ENCODE measurements at regions not wholly inside any gene's neighbourhood (a gene's known extent, or its start where the extent isn't known, plus 50 kb on each side); places are given as distances from the start of the nearest gene placed in this dataset.

GRCh38 chrX:40973619-40974018 lies 111.6 kb upstream of the USP9X start:
- H3K27me3 ChIP-seq = no peaks in the 10 kb centered on the region

GRCh38 chrX:40975951-40976350 lies 109.3 kb upstream of the USP9X start:
- DNase-seq = no peak
- no peaks in the 10 kb centered on the region for H3K4me1 ChIP-seq
- H3K27me3 ChIP-seq = no peaks in the 10 kb centered on the region
- H3K27ac ChIP-seq = no peak overlapping the region
- 86 to 90% methylated on average over 3 of the region's 3 CpGs for WGBS, 2 donors
- H3K4me3 ChIP-seq (replicated peaks in 1 of 3) = no peak overlapping the region
- H3K9me3 ChIP-seq = no peaks in the 10 kb centered on the region
- TF ChIP-seq POLR2A (IDR thresholded peaks at IDR 0.05) = no peak
- TF ChIP-seq, protein P1, sequence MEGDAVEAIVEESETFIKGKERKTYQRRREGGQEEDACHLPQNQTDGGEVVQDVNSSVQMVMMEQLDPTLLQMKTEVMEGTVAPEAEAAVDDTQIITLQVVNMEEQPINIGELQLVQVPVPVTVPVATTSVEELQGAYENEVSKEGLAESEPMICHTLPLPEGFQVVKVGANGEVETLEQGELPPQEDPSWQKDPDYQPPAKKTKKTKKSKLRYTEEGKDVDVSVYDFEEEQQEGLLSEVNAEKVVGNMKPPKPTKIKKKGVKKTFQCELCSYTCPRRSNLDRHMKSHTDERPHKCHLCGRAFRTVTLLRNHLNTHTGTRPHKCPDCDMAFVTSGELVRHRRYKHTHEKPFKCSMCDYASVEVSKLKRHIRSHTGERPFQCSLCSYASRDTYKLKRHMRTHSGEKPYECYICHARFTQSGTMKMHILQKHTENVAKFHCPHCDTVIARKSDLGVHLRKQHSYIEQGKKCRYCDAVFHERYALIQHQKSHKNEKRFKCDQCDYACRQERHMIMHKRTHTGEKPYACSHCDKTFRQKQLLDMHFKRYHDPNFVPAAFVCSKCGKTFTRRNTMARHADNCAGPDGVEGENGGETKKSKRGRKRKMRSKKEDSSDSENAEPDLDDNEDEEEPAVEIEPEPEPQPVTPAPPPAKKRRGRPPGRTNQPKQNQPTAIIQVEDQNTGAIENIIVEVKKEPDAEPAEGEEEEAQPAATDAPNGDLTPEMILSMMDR (IDR thresholded peaks at IDR 0.05) = no peak
- H3K36me3 ChIP-seq = no peaks in the 10 kb centered on the region
- intact Hi-C loops (cut with DNase I) = no loop called here

More at GRCh38 chrX:40973619-40974018, 111.6 kb upstream of the USP9X start:
- H3K9me3 ChIP-seq = no peaks in the 10 kb centered on the region
- 80 to 81% methylated on average over 3 of the region's 3 CpGs for WGBS, 2 donors
- H3K4me1 ChIP-seq = no peaks in the 10 kb centered on the region
- H3K36me3 ChIP-seq = no peaks in the 10 kb centered on the region
- no peak for DNase-seq
- H3K27ac ChIP-seq = no peak overlapping the region
- TF ChIP-seq, protein P1 (IDR thresholded peaks at IDR 0.05) = no peak
- no peak for TF ChIP-seq POLR2A (IDR thresholded peaks at IDR 0.05)
- no peak overlapping the region for H3K4me3 ChIP-seq (replicated peaks in 1 of 3)
- intact Hi-C loops (cut with DNase I) = no loop called here

GRCh38 chrX:40976981-40977380 lies 108.3 kb upstream of the USP9X start:
- Histone ChIP-seq H3K4me1 (no peaks in the 10 kb centered on the region), H3K4me3 (replicated peaks in 1 of 3) (no peak overlapping the region), H3K27me3 (no peaks in the 10 kb centered on the region), H3K9me3 (no peaks in the 10 kb centered on the region), H3K27ac (no peak overlapping the region), H3K36me3 (no peaks in the 10 kb centered on the region)
- intact Hi-C loops (cut with DNase I) = no loop called here
- WGBS, 2 donors = 96 to 97% methylated on average over 1 of the region's 1 CpG
- no peak for DNase-seq
- TF ChIP-seq POLR2A (IDR thresholded peaks at IDR 0.05) = no peak
- TF ChIP-seq, protein P1 (IDR thresholded peaks at IDR 0.05) = no peak

GRCh38 chrX:40984962-40985361 lies 100.3 kb upstream of the USP9X start:
- Histone ChIP-seq H3K27ac (no peak overlapping the region), H3K9me3 (no peaks in the 10 kb centered on the region), H3K4me3 (replicated peaks in 1 of 3) (no peak overlapping the region), H3K27me3 (no peaks in the 10 kb centered on the region), H3K4me1 (no peaks in the 10 kb centered on the region), H3K36me3 (no peaks in the 10 kb centered on the region)
- no peak for DNase-seq
- TF ChIP-seq, protein P1 (IDR thresholded peaks at IDR 0.05) = no peak
- 91 to 97% methylated on average over 4 of the region's 4 CpGs for WGBS, 2 donors
- intact Hi-C loops (cut with DNase I) = no loop called here

GRCh38 chrX:40987413-40987812 lies 97.8 kb upstream of the USP9X start:
- no peaks in the 10 kb centered on the region for H3K36me3 ChIP-seq
- H3K4me3 ChIP-seq (replicated peaks in 1 of 3) = no peak overlapping the region
- no peak for DNase-seq
- no peaks in the 10 kb centered on the region for H3K27me3 ChIP-seq
- H3K4me1 ChIP-seq = no peaks in the 10 kb centered on the region
- 77 to 78% methylated on average over 2 of the region's 2 CpGs for WGBS, 2 donors
- intact Hi-C loops (cut with DNase I) = no loop called here
- no peak for TF ChIP-seq POLR2A (IDR thresholded peaks at IDR 0.05)
- TF ChIP-seq, protein P1 (IDR thresholded peaks at IDR 0.05) = no peak
- H3K9me3 ChIP-seq = no peaks in the 10 kb centered on the region
- H3K27ac ChIP-seq = no peak overlapping the region

Measured in thyroid gland (tissue), 4 donors.